Uterus (tissue), 2 donors: ENCODE measurements at regions not wholly inside any gene's neighbourhood (a gene's known extent, or its start where the extent isn't known, plus 50 kb on each side); places are given as distances from the start of the nearest gene placed in this dataset.

Experiments
- CTCF ChIP-seq, 4 experiments: fragments of 200-600 bp in 2 of 4; fragments of 450-650 bp in 2 of 4; sonication (generic) in 2 of 4; IDR thresholded peaks; one replicate each; pipeline ENCODE4 v1.5.1; 2016 to 2019; ENCODE audit warnings: antibody characterized with exemption in 4 of 4, mild to moderate bottlenecking in 2 of 4, moderate library complexity in 1 of 4
- POLR2A ChIP-seq, 2 donors: fragments of 450-650 bp; IDR thresholded peaks; one replicate each; pipeline ENCODE4 v1.6.1; 2016; ENCODE audit warnings: antibody characterized with exemption in 2 of 2, mild to moderate bottlenecking in 1 of 2, moderate library complexity in 1 of 2

- TF ChIP-seq CTCF (IDR thresholded peaks at IDR 0.05) (peak in 2 of 4 experiments; percentile 26 to 37), POLR2A (IDR thresholded peaks at IDR 0.05) (no peak)
Observed at GRCh38 chr10:23516530-23516929, 77.7 kb downstream of the OTUD1 start.
